HG03439 (cell line): ENCODE measurements at regions not wholly inside any gene's neighbourhood (a gene's known extent, or its start where the extent isn't known, plus 50 kb on each side); places are given as distances from the start of the nearest gene placed in this dataset.
A peak's percentile ranks its signal among the peaks of the same experiment; 100 is the strongest.

Experiments
- ATAC-seq: cut with Tn5 transposase; IDR thresholded peaks from one replicate; pipeline ENCODE4 v1.9.1; 2021; ENCODE audit warnings: mild to moderate bottlenecking, moderate library complexity; ENCODE audit not compliant: unreplicated experiment

DNA sequence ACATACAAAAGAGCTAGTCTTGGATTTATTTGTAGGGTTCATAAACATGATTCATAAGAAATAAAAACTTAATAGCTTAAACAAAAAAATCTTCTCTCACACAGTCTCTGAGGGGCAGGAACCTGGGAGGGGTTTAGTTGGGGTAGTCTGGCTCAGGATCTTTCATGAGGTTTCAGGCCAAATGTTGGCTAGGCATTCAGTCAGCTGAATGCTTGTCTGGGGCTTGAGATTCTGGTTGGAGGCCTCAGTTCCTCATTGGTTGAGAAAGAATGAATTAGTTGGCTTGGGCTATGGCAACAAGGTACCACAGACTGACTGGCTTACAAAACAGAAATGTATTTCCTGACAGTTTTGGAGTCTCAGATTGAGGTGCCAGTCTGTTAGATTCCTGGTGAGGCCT lies 74.3 kb downstream of the ANKRD7 start:
- ATAC-seq, result no peak

DNA sequence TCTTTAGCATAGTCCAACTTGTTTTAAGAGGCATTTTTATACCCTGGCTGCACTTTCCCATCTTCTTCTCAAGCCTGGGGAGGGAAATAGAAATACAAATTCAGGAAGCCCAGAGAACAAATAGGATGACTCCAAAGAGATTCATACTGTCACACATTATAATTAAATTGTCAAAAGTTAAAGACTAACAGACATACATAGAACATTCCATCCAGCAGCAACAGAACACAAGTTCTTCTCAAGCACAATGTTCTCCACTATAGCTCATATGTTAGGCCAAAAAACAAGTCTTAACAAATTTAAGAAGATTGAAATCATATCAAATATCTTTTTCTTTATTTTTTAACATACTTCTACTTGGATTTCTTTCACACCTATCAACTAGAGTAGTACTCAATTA lies 75.7 kb downstream of the ANKRD7 start:
- ATAC-seq, result no peak

DNA sequence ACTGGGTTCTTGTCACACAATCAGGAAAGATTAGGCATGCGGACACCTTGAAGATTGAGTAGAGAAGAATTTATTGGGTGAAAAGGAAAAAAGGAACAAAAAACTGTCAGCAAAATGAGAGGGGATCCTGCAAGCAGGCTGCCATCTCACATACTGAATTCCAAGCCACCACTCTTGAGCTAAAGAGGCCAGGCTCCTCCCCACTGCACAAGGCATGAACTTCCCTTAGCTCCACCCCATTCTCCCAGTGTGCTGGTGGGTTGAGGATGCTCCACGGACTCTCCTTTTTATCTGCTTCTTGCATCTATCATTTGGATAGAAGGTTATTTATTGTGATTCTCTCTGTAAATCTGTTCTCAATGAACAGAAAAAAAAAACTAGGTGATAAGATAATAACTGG lies 79.6 kb downstream of the ANKRD7 start:
- ATAC-seq, result no peak

DNA sequence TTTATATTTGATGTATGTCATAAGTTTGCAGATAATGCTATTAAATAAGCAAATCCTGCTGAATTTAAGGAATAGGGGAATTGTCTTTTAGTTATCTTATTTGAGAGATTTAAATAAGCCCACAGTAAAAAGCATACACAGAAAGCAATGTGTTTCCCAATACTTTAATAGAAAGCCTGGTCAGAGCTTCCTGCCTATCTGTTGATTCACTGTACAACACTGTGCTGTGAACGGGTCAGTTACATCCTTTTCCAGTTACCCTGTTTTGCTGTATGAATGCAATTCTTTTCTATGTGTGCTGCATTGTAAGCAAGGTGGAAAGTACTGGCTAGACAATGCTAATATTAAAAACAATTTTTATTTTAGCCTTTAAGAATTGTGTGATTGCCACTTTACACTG lies 81.2 kb downstream of the ANKRD7 start:
- ATAC-seq, result no peak

DNA sequence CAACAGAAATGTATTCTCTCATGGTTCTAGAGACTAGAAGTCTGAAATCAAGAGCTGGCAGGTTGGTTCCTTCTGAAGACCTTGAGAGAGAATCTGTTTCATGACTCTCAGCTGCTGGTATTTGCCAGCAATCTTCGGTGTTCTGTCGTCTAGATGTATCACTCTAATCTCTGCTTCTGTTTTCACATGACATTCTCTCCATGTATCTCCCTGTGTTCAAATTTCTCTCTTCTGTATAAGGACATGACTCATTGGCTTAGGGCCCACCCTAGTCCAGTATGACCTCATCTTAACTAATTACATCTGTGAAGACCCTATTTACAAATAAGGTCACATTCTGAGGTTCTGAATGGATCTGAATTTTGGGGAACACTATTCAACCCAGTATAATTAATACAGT lies 82.3 kb downstream of the ANKRD7 start:
- ATAC-seq, result no peak

DNA sequence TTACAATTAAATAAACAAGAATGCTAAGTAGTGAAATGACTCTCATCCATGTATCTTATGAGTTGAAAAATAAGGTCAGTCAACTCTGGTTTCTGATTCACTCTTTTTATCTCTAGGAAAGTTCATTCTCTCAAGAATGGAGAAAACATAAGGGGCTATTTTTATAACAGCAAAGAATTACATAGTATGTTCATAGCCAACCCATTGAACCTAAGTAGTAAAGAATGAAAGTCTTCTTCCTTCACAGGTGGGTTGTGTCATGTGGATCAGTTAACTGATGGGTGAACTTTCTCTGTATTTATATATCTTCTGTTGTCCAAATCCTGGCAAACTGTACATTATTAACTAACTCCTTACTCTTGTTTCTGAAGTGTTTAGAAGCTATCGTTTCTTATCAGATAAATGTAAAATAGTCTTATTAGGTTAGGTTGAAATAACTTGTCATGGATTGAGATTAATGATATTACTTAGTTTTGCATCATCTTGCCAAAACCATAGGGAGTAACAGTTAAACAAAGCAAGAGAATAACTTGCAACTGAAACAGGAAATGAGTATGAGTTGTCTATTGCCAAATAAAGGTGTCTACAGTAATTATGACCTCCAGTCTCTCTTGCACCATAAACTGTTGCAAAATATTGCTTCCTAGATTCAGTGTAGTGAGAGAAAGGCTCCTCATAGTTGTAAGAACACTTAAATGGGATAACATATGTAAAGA lies 86.8 kb downstream of the ANKRD7 start:
- ATAC-seq, result peak; percentile 79

DNA sequence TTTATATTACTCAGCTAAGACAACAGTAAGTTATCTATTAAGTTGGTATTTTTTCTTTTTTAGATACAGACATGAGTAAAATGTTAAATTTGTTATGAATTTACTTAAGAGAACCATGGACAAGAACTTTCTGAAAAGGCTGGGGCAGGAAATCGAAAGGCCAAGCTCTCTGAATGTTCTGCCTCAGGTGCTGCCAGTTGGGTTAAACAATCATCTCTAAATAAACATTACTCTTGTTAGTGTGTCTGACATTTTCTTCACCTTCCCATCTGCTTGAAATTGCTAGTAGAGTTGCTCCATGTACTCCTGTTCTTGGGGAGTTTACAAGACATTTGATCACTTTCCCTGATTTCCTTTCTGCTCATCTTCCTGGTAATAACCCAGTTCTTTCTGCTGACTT lies 87.5 kb downstream of the ANKRD7 start:
- peak; percentile 33 for ATAC-seq

DNA sequence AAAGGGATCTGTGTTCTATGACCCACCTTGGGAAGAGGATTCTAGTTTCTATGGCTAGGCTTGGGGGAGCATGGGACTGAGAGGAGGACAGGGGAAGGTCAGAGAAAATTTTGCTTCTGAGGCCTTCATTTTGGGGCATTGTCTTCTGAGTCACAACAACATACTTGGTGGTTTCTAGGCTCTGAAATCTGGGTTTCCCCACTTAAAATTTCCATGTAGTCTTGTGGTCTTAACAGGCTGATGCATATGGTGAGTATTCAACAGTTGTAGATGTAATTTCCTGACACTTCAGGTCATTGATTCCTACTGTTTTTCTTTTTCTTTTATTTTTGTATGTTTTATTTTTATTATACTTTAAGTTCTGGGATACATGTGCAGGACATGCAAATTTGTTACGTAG lies 88.5 kb downstream of the ANKRD7 start:
- ATAC-seq, result peak; percentile 59

DNA sequence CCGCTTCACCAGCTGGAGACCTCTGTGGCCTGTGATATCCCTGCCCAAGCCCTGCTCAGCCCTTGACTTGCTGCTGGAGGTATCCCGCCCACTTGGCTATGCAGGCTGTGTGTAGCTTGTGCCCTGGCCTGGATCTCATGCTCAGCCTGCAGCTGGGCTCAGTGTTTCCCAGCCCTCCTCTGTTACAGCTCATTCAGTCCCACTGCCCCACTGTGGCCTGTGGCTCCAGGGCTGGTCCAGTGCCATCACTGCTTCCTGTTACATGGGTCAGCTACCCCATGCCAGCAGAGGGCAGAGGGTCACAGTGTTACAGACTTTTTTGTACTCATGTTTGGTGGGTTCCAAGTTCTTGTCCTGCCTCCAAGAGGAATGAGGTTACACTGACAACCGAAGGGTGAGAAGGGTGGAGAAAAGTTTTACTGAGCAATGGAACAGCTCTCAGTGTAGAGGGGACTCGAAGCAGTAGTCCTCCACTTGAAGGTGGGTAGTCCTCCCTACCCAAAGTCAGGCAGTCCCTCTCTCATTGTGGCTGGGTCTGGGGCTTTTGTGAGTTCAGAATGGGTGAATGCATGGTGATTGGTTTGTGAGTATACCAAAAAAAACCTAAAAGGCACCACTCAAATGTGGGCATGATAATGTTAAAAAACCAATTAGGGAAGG lies 100.4 kb downstream of the ANKRD7 start:
- no peak for ATAC-seq

DNA sequence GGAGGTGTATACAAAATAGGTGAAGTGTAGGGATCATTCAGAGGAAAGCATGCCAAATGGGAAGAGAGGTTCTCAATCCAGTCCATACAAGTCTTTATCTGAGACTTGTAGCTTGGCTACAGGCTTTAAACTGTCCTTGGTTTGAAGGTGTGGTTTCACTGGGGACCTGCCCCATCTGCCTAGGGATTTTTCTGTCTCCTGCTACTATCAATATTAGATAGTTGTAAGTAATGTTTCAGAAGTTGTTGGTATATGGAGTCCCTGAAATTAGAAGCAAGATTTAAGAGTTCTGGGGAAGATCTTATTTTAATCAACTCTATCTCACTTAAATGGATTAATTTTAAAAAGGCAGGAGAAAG lies 100.9 kb downstream of the ANKRD7 start:
- no peak for ATAC-seq

DNA sequence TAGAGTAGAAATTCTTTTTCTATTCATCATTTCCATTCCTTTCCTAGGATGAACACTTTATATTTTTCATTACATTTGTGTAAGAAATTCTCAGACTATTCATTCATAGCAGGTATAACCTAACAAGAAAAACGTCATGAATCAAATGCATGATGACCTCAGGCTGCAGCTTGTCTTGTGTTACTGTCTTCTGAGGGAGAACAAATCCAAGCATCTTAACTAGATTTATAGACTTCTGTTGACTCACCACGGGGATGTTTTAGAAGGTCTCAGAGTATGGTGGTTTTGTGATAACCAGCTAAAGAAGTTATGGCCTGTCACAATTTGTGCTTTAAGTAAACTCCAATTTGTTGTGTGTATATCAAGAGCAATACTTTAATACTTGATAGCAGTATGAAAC lies 102.7 kb downstream of the ANKRD7 start:
- ATAC-seq, result no peak

DNA sequence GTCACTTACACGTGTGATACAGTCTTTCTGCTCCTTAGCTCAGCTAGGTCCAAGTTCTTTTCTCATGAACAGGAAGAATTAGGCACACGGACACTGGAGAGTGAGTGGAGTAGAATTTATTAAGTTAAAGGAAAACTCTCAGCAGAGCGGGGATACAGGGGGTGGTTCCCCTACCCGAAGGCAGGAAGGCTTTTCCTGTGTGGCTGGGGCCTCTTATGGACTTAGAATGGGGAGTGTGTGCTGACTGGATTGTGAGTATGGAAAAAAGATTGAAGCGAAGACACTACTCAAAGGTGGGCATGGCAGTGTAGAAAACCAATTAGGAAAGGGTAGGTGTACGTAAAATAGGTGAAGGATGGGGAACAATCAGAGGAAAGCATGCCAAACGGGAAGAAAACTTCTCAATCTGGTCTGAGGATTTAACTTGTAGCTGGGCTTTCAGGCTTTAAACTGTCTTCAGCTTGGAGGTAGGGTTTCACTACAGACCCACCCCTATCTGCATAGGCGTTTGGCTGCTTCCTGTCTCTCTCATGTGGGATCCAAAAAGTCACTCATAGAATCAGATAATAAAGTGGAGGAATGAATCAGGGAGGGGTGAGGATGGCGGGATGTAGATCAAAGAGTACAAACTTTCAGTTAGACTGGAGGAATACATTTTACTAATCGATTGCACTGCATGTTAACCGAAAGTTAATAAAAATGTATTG lies 104.2 kb downstream of the ANKRD7 start:
- ATAC-seq, result no peak

DNA sequence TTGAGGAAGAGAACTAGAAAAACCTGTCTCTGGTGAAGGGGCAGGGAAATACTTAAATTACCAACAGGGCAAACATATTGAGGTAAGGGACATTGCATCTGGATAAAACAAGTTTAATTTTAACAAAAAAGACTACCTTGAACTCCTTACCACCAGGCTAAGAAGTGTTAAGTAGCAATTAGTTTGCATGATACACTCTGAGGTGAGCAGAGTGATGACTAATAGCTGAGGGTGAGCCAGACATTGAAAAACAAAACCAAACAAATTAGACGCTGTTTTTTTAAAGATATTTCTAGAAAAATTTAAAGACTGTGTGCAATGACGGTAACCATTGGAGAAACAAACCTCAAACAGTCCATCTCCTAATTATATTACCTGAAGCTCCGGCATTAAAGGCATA lies 105.9 kb downstream of the ANKRD7 start:
- ATAC-seq, result no peak

DNA sequence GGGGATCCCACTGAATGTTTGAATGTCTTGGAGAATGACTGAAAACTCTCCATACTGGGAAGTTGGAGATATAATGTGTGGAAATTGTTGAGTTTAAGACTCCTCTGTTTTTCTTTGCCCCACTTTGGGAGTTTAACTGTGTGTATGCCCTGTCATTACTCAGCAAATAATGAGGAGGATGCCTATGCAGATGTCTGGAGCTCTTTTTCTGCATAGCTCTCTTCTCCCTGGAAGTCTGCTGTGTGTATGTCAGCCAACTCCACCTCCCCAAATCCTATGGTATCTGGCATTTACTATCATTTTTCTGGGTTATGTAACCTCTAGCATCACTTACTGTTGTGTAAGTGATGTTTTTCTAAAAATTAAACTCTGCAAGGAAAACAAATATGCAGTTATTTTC lies 122.2 kb downstream of the ANKRD7 start:
- no peak for ATAC-seq

DNA sequence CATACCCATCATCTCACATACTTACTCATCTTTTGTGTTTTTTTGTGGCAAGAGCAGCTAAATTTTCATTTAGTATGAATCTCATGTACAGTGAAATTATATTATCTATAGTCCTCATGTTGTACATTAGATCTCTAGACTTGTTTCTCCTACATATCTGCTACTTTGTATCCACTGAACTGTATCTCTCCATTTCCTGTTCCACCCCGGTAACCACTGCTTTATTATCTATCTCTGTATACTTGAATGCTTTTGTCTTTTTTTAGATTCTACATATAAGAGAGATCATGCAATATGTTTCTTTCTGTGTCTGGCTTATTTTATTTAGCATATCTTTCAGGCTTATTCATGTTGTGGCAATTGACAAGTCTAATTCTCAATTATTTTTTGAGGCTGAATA lies 125.1 kb downstream of the ANKRD7 start:
- ATAC-seq, result no peak

DNA sequence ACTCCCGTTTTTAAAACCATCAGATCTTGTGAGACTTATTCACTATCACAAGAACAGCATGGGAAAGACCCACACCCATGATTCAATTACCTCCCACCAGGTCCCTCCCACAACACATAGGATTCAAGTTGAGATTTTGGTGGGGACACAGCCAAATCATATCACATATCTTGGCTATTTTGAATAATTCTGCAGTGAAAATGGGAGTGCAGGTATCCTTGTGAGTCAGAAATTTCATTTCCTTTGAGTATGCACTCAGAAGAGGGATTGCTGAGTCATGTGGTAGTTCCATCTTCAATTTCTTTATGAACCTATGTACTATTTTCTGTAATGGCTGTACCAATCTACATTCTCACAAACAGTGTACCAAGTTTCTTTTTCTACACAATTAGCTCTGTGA lies 125.8 kb downstream of the ANKRD7 start:
- no peak for ATAC-seq

DNA sequence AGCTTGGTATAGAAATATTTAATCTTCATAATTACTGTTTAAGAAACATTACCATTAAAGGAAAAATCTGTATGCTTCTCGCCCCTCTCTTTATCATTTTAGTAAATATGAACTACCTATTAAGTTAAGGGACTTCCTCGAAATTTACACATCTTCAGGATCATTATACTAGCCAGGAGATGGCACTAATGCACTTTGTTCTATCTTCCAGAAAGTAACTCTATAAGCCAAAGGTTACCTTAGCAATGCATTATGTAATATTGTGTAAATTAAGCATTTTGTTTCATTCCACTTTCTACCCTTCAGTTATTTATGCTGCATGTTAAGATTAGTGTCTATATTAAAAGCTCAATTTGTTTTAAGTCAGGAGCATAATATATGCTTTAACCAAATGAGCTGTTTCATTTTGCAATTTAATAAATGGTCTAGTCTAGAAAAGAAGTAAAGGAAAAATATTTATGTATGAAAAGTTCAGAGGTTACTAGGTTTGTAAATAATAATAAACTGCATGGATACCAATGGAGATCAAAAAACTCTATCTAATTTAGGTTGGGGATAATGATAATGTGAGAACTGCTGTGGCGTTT lies 128.5 kb downstream of the ANKRD7 start:
- ATAC-seq, result no peak

DNA sequence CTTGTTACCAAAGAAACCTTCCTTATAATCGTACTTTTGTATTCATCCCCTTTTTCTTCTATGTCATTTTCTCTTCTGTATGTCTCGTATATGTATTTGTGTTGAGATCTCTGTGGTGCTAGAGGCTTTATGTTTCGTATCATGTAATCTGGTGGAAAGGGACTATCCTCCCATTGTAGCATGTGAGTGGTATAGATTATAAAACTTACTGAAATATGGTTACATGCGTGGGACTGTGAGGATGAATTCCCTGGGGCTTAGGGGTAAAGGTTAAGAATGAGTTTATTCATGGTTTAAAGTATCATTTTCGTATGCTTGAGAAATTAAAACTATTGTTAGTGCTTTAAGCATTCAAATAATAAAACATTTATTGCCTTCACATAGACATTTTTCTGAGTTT lies 141.9 kb downstream of the ANKRD7 start:
- ATAC-seq, result no peak

DNA sequence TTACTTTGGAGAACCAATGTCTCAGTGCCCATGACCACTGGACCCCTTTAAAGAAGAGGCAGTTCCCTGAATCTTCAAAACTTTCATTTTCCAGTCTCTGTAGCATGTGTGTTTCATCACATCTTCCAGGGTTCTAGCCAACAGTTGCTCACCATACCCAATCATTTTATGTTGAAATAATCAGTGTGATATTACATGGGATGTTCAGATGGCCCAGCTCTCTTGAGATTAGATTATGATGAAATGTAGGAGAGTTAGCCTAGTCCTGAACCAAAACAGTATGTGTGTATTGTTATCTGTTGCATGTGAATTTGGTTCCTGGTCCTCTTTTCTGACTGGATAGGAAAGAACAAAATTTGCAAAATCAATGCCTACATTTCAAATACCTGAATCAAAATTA lies 144.5 kb downstream of the ANKRD7 start:
- no peak for ATAC-seq

DNA sequence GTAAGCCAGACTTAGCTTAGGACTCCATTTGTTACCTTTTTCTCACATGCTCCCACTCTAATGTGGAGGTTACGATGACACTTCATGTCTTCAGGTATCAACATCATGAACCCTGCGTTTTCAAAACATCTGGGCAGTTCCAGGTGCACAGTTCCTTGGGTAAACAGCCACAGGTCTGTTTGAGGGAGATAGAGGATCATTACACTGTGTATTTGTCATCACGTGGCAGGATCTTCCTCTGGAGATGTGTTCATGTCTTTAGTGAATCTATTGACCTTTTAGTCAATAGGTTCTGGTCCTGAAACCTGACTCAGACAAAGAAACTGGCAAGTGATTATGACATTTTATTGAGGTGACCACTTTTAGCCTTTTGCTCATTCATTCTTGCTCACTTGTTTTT lies 145.5 kb downstream of the ANKRD7 start:
- ATAC-seq, result no peak

DNA sequence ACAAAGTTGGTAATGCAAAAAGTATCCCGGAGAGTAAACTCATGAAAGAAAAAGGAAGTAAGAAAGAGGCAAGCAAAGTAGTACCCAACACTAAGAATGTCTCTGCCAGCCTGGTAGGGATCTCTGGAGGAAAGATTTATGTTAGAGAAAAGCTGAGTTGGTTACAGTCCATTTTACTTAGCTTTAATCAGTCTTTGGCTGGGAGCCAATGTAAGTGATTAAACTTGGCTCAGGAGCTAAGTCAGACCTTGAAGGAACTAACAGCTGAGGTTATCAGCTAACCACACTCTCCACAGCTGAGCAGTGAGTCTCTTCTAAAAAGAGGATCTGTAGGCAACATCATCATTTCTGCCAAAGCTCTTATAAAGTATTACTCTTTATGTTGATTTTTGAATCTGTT lies 148.0 kb downstream of the ANKRD7 start:
- no peak for ATAC-seq

DNA sequence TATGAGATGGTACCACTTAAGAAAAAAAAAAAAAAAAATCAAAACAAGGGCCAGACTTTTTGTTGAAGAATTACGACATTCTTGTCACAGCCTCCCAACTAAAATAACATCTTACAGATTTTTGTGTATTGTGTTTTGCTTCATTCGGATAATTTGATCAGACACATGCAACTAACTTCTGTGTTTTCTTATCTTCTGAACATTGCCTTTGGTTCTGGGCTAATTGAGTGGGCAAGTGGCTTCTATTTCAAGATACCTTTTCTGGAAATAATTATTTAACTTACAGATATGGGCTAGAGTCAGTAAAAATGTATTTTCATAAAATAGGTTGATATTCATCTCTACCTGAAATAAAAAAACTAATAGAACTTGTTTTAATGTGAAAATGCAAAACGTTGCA lies 165.1 kb downstream of the ANKRD7 start:
- ATAC-seq, result no peak
